Stimulated activated CD8-positive, alpha-beta memory T cell treated with anti-CD3 and anti-CD28 coated beads, Interleukin-7, amount 100 ng/mL, for 24 hours (primary cell): ENCODE measurements at regions not wholly inside any gene's neighbourhood (a gene's known extent, or its start where the extent isn't known, plus 50 kb on each side); places are given as distances from the start of the nearest gene placed in this dataset.
"Not testable (repeated sequence)": the region's sequence is repeated elsewhere in the genome, so short reads cannot be mapped to it uniquely, and the experiment has no call there.

Experiments
- DNase-seq: peaks from one replicate; pipeline ENCODE4 v3.0.0-alpha.2; 2020; ENCODE audit warnings: low read depth

GRCh38 chr2:220347626-220348025, 720.2 kb downstream of the SLC4A3 start:
- DNase-seq: no peak

- no peak for DNase-seq
Observed at GRCh38 chr2:220348206-220348605, 720.8 kb downstream of the SLC4A3 start.

GRCh38 chr2:220353897-220354296, 726.5 kb downstream of the SLC4A3 start:
- DNase-seq: no peak

GRCh38 chr2:220356076-220356475, 728.6 kb downstream of the SLC4A3 start:
- DNase-seq: no peak

GRCh38 chr2:220365023-220365422, 737.6 kb downstream of the SLC4A3 start:
- DNase-seq: no peak

GRCh38 chr2:220366765-220367164, 739.3 kb downstream of the SLC4A3 start:
- DNase-seq: no peak

- DNase-seq: no peak
Observed at GRCh38 chr2:220370764-220371163, 743.3 kb downstream of the SLC4A3 start.

- no peak for DNase-seq
Observed at GRCh38 chr2:220371211-220371610, 743.8 kb downstream of the SLC4A3 start.

GRCh38 chr2:220373878-220374277, 746.4 kb downstream of the SLC4A3 start:
- DNase-seq: no peak

- no peak for DNase-seq
Observed at GRCh38 chr2:220374282-220374681, 746.9 kb downstream of the SLC4A3 start.

GRCh38 chr2:220377482-220378155, 750.2 kb downstream of the SLC4A3 start:
- no peak for DNase-seq

GRCh38 chr2:220387758-220388157, 760.3 kb downstream of the SLC4A3 start:
- not testable (repeated sequence) for DNase-seq

- DNase-seq: no peak
Observed at GRCh38 chr2:220393711-220394110, 766.3 kb downstream of the SLC4A3 start.

GRCh38 chr2:220394433-220394832, 767.0 kb downstream of the SLC4A3 start:
- no peak for DNase-seq

- no peak for DNase-seq
Observed at GRCh38 chr2:220396287-220396686, 768.9 kb downstream of the SLC4A3 start.

GRCh38 chr2:220410296-220410695, 782.9 kb downstream of the SLC4A3 start:
- DNase-seq: no peak

GRCh38 chr2:220417503-220417902, 790.1 kb downstream of the SLC4A3 start:
- no peak for DNase-seq

GRCh38 chr2:220419647-220420046, 792.2 kb downstream of the SLC4A3 start:
- DNase-seq: no peak

GRCh38 chr2:220420820-220421219, 793.4 kb downstream of the SLC4A3 start:
- no peak for DNase-seq

GRCh38 chr2:220422676-220423075, 795.2 kb downstream of the SLC4A3 start:
- no peak for DNase-seq

- DNase-seq: no peak
Observed at GRCh38 chr2:220424561-220424960, 797.1 kb downstream of the SLC4A3 start.

GRCh38 chr2:220432645-220433044, 805.2 kb downstream of the SLC4A3 start:
- DNase-seq: no peak

- DNase-seq: no peak
Observed at GRCh38 chr2:220433131-220433530, 805.7 kb downstream of the SLC4A3 start.

GRCh38 chr2:220434385-220434784, 807.0 kb downstream of the SLC4A3 start:
- DNase-seq: no peak
